DMS79 treated with DMSO at 0.1 percent for 48 hours (cell line): ENCODE measurements at regions not wholly inside any gene's neighbourhood (a gene's known extent, or its start where the extent isn't known, plus 50 kb on each side); places are given as distances from the start of the nearest gene placed in this dataset.
A peak's percentile ranks its signal among the peaks of the same experiment; 100 is the strongest.

Experiments
- DNase-seq: peaks from one replicate; lab custom pipeline; 2025; lab: John Stamatoyannopoulos, UW

GRCh38 chr3:118550122-118550521, 484.5 kb downstream of the IGSF11 start:
- DNase-seq, result no peak

- no peak for DNase-seq
Measured at GRCh38 chr3:118550556-118550955, 484.1 kb downstream of the IGSF11 start.

- no peak for DNase-seq
Measured at GRCh38 chr3:118554148-118554838, 480.4 kb downstream of the IGSF11 start.

GRCh38 chr3:118556983-118557382, 477.7 kb downstream of the IGSF11 start:
- no peak for DNase-seq

- DNase-seq, result no peak
Measured at GRCh38 chr3:118557513-118557912, 477.1 kb downstream of the IGSF11 start.

GRCh38 chr3:118559286-118559685, 475.4 kb downstream of the IGSF11 start:
- no peak for DNase-seq

GRCh38 chr3:118564800-118565199, 469.8 kb downstream of the IGSF11 start:
- DNase-seq, result no peak

GRCh38 chr3:118573912-118574311, 460.7 kb downstream of the IGSF11 start:
- DNase-seq, result no peak

- peak; percentile 77 for DNase-seq
Measured at GRCh38 chr3:118577055-118577777, 457.4 kb downstream of the IGSF11 start.

GRCh38 chr3:118578559-118578958, 456.1 kb downstream of the IGSF11 start:
- DNase-seq, result no peak

GRCh38 chr3:118587037-118587741, 447.5 kb downstream of the IGSF11 start:
- DNase-seq, result peak; percentile 98

GRCh38 chr3:118587847-118588246, 446.8 kb downstream of the IGSF11 start:
- DNase-seq, result peak; percentile 63

GRCh38 chr3:118593277-118593670, 441.4 kb downstream of the IGSF11 start:
- DNase-seq, result no peak

GRCh38 chr3:118597184-118597583, 437.5 kb downstream of the IGSF11 start:
- DNase-seq, result no peak

GRCh38 chr3:118607915-118608820, 426.5 kb downstream of the IGSF11 start:
- no peak for DNase-seq

- no peak for DNase-seq
Measured at GRCh38 chr3:118618247-118619040, 416.2 kb downstream of the IGSF11 start.

GRCh38 chr3:118626453-118626852, 408.2 kb downstream of the IGSF11 start:
- no peak for DNase-seq

GRCh38 chr3:118628704-118629341, 405.8 kb downstream of the IGSF11 start:
- peak; percentile 31 for DNase-seq

- DNase-seq, result no peak
Measured at GRCh38 chr3:118629821-118630220, 404.8 kb downstream of the IGSF11 start.

- no peak for DNase-seq
Measured at GRCh38 chr3:118635711-118636110, 398.9 kb downstream of the IGSF11 start.

GRCh38 chr3:118636841-118637240, 397.8 kb downstream of the IGSF11 start:
- DNase-seq, result no peak
